GM19043 (cell line): ENCODE measurements at regions not wholly inside any gene's neighbourhood (a gene's known extent, or its start where the extent isn't known, plus 50 kb on each side); places are given as distances from the start of the nearest gene placed in this dataset.
"Not testable (repeated sequence)": the region's sequence is repeated elsewhere in the genome, so short reads cannot be mapped to it uniquely, and the experiment has no call there.

Experiments used
- ATAC-seq: cut with Tn5 transposase; IDR thresholded peaks from one replicate; pipeline ENCODE4 v1.9.1; 2021; ENCODE audit warnings: low read depth; ENCODE audit not compliant: unreplicated experiment

GRCh38 chr10:6986927-6987326 is 406.9 kb upstream of the PRKCQ start:
- ATAC-seq = no peak

GRCh38 chr10:6985644-6986043 is 405.6 kb upstream of the PRKCQ start:
- ATAC-seq = no peak

GRCh38 chr10:6984971-6985370 is 404.9 kb upstream of the PRKCQ start:
- no peak for ATAC-seq

- not testable (repeated sequence) for ATAC-seq
Measured at GRCh38 chr10:6984016-6984415, 403.9 kb upstream of the PRKCQ start.

GRCh38 chr10:6980353-6980752 is 400.3 kb upstream of the PRKCQ start:
- ATAC-seq = no peak

- no peak for ATAC-seq
Measured at GRCh38 chr10:6979371-6979770, 399.3 kb upstream of the PRKCQ start.

- ATAC-seq = no peak
Measured at GRCh38 chr10:6978187-6978627, 398.1 kb upstream of the PRKCQ start.

GRCh38 chr10:6977398-6978186 is 397.5 kb upstream of the PRKCQ start:
- no peak for ATAC-seq

- no peak for ATAC-seq
Measured at GRCh38 chr10:6973899-6974298, 393.8 kb upstream of the PRKCQ start.

- ATAC-seq = no peak
Measured at GRCh38 chr10:6972226-6972625, 392.1 kb upstream of the PRKCQ start.

GRCh38 chr10:6969659-6970058 is 389.6 kb upstream of the PRKCQ start:
- no peak for ATAC-seq

- ATAC-seq = no peak
Measured at GRCh38 chr10:6964543-6964942, 384.5 kb upstream of the PRKCQ start.

- no peak for ATAC-seq
Measured at GRCh38 chr10:6962576-6962975, 382.5 kb upstream of the PRKCQ start.

GRCh38 chr10:6958711-6959110 is 378.6 kb upstream of the PRKCQ start:
- ATAC-seq = no peak

GRCh38 chr10:6958254-6958653 is 378.2 kb upstream of the PRKCQ start:
- no peak for ATAC-seq

- no peak for ATAC-seq
Measured at GRCh38 chr10:6957851-6958250, 377.8 kb upstream of the PRKCQ start.

- no peak for ATAC-seq
Measured at GRCh38 chr10:6956562-6956961, 376.5 kb upstream of the PRKCQ start.

- no peak for ATAC-seq
Measured at GRCh38 chr10:6953271-6953801, 373.3 kb upstream of the PRKCQ start.

GRCh38 chr10:6951732-6952131 is 371.7 kb upstream of the PRKCQ start:
- ATAC-seq = no peak

GRCh38 chr10:6950133-6950532 is 370.1 kb upstream of the PRKCQ start:
- ATAC-seq = no peak

- ATAC-seq = no peak
Measured at GRCh38 chr10:6944436-6944835, 364.4 kb upstream of the PRKCQ start.

- ATAC-seq = no peak
Measured at GRCh38 chr10:6938384-6938783, 358.3 kb upstream of the PRKCQ start.
